ENCODE measurements at regions not wholly inside any gene's neighbourhood (a gene's known extent, or its start where the extent isn't known, plus 50 kb on each side); places are given as distances from the start of the nearest gene placed in this dataset.

GRCh38 chr16:66147291-66147690 lies 219.2 kb upstream of the CDH5 start:
- no peak for TF ChIP-seq FOXM1 (IDR thresholded peaks at IDR 0.05; ENCODE audit: borderline replicate concordance)
- TF ChIP-seq HDGF (IDR thresholded peaks at IDR 0.05; ENCODE audit: borderline replicate concordance), result no peak
- no peak for TF ChIP-seq TARDBP (IDR thresholded peaks at IDR 0.05)
- TF ChIP-seq FOXA1 (IDR thresholded peaks at IDR 0.05), result no peak
- no peak for TF ChIP-seq NFRKB (IDR thresholded peaks at IDR 0.05)
- no peak for TF ChIP-seq SP1 (IDR thresholded peaks at IDR 0.05)
- no peak for TF ChIP-seq BHLHE40 (IDR thresholded peaks at IDR 0.05; ENCODE audit: borderline replicate concordance)
- TF ChIP-seq CTBP1 (IDR thresholded peaks at IDR 0.05; ENCODE audit: borderline replicate concordance), result no peak
- no peak for TF ChIP-seq ELF4 (IDR thresholded peaks at IDR 0.05)
- TF ChIP-seq ZNF384 (IDR thresholded peaks at IDR 0.05), result no peak
- TF ChIP-seq SUZ12 (IDR thresholded peaks at IDR 0.05), result no peak
- no peak for TF ChIP-seq FOXK2 (IDR thresholded peaks at IDR 0.05)
- TF ChIP-seq PKNOX1 (IDR thresholded peaks at IDR 0.05), result no peak

All from HEK293T (cell line).